K562 (cell line): ENCODE measurements at regions not wholly inside any gene's neighbourhood (a gene's known extent, or its start where the extent isn't known, plus 50 kb on each side); places are given as distances from the start of the nearest gene placed in this dataset.

Source experiments
- ATAC-seq: fragments of 200-7000 bp; cut with Tn5 transposase; 3 replicates; pipeline ENCODE4 v1.9.1; 2020; ENCODE audit warnings: moderate library complexity
- BruUV-seq: library from RNA; stranded (reverse); fragments of 400-500 nt; replicated peaks from 2 replicates; lab custom pipeline; 2021; lab: Mats Ljungman, UMichigan
- CTCF ChIA-PET: fragments of 300-600 bp; formaldehyde crosslinking; extraction: SDS; loops from one replicate; lab custom pipeline; 2021; ENCODE audit warnings: low intra/inter-chr PET ratio; lab: Yijun Ruan, JAX
- POLR2A ChIA-PET: fragments of 300-600, 350-650 bp; sonication (Branson Sonifier 250); formaldehyde crosslinking; extraction: SDS; loops from one replicate; lab custom pipeline; 2021; ENCODE audit warnings: antibody characterized with exemption, inconsistent platforms; lab: Yijun Ruan, JAX
- DNase-seq, 4 experiments: peaks; one replicate each; pipeline versions ENCODE4 v3.0.0 to v3.0.0-alpha.2; 2011 to 2018; ENCODE audit warnings: low spot score in 3 of 4, mixed read lengths in 3 of 4; ENCODE audit errors: extremely low read depth in 1 of 4
- FAIRE-seq: peaks from 2 replicates; lab custom pipeline; 2011; peaks lifted over from hg19 to GRCh38; lab: Jason Lieb, UNC
- H2AFZ ChIP-seq: 2 replicates; pipeline ENCODE4 v1.6.0; 2011; ENCODE audit warnings: low read depth, low read length, control low read depth, inconsistent platforms
- H3K27ac ChIP-seq: fragments of 200-600 bp; 3 replicates; pipeline ENCODE4 v1.8.0; 2011; ENCODE audit warnings: low read depth, mild to moderate bottlenecking, control low read depth, inconsistent platforms, low read length, moderate library complexity, mixed read lengths; ENCODE audit errors: extremely low read depth
- H3K27me3 ChIP-seq, 2 experiments: fragments of 300-600 bp in 1 of 2; 2 replicates in 1 of 2; 3 replicates in 1 of 2; pipeline versions ENCODE4 v1.6.0 to v1.8.0; 2011; ENCODE audit warnings: inconsistent platforms in 2 of 2, low read length in 2 of 2, mild to moderate bottlenecking in 1 of 2, mixed read lengths in 1 of 2, moderate library complexity in 1 of 2; ENCODE audit not compliant: control insufficient read depth in 2 of 2, insufficient read depth in 2 of 2
- H3K36me3 ChIP-seq: fragments of 300-600 bp; 3 replicates; pipeline ENCODE4 v1.8.0; 2011; ENCODE audit warnings: mild to moderate bottlenecking, low read length, inconsistent platforms; ENCODE audit not compliant: control insufficient read depth, insufficient read depth
- H3K4me1 ChIP-seq, 2 experiments: fragments of 200-600 bp in 1 of 2; replicated peaks in 1 of 2; 2 replicates in 1 of 2; 3 replicates in 1 of 2; pipeline versions ENCODE4 v1.5.1 to v1.8.0; 2011; ENCODE audit warnings: inconsistent platforms in 2 of 2, low read length in 2 of 2, mild to moderate bottlenecking in 1 of 2, mixed read lengths in 1 of 2, moderate library complexity in 1 of 2; ENCODE audit not compliant: control insufficient read depth in 2 of 2, insufficient read depth in 2 of 2
- H3K4me2 ChIP-seq: 2 replicates; pipeline ENCODE4 v1.6.1; 2011; ENCODE audit warnings: low read length, control low read depth, inconsistent platforms, mixed read lengths; ENCODE audit not compliant: insufficient read depth
- H3K4me3 ChIP-seq: fragments of 200-600 bp; sonication (generic), shearing (Covaris generic); 2 replicates; pipeline ENCODE4 v1.5.1; 2016; ENCODE audit warnings: control low read depth, inconsistent platforms
- H3K79me2 ChIP-seq: fragments of 200-600 bp; 3 replicates; pipeline ENCODE4 v1.8.0; 2011; ENCODE audit warnings: low read length, inconsistent platforms; ENCODE audit not compliant: control insufficient read depth, insufficient read depth
- H3K9ac ChIP-seq, 2 experiments: 2 replicates each; pipeline versions ENCODE4 v1.6.0 to v1.6.1; 2011; ENCODE audit warnings: low read depth in 2 of 2, low read length in 2 of 2, control low read depth in 1 of 2, inconsistent platforms in 1 of 2, mild to moderate bottlenecking in 1 of 2, mixed read lengths in 1 of 2; ENCODE audit not compliant: insufficient read depth in 1 of 2
- H3K9me1 ChIP-seq: one replicate; pipeline ENCODE4 v1.6.0; 2011; ENCODE audit warnings: inconsistent platforms, mild to moderate bottlenecking, low read length, moderate library complexity; ENCODE audit not compliant: control insufficient read depth, insufficient read depth
- H3K9me3 ChIP-seq: replicated peaks from 2 replicates; pipeline ENCODE4 v1.5.1; 2011; ENCODE audit warnings: low read depth, low read length, inconsistent platforms; ENCODE audit not compliant: control insufficient read depth, insufficient read depth
- H4K20me1 ChIP-seq: replicated peaks from 2 replicates; pipeline ENCODE4 v1.6.1; 2011; ENCODE audit warnings: low read length, inconsistent platforms, mixed read lengths; ENCODE audit not compliant: control insufficient read depth, insufficient read depth
- BRD4 ChIP-seq: fragments of 200-600 bp; sonication (generic); IDR thresholded peaks from 2 replicates; pipeline ENCODE4 v1.6.1; 2017; ENCODE audit warnings: inconsistent platforms
- CBFA2T3 ChIP-seq: fragments of 450-650 bp; IDR thresholded peaks from 2 replicates; pipeline ENCODE4 v1.6.1; 2017
- NFRKB ChIP-seq: fragments of 450-650 bp; IDR thresholded peaks from 2 replicates; pipeline ENCODE4 v1.6.1; 2016; ENCODE audit warnings: low read depth
- NR2C1 ChIP-seq, 2 experiments: fragments of 450-650 bp; IDR thresholded peaks; 2 replicates each; pipeline ENCODE4 v1.6.1; 2017; ENCODE audit warnings: mild to moderate bottlenecking in 2 of 2, antibody characterized with exemption in 1 of 2, inconsistent platforms in 1 of 2, missing compliant biosample characterization in 1 of 2, missing genetic modification characterization in 1 of 2
- POLR2AphosphoS2 ChIP-seq: IDR thresholded peaks from 2 replicates; pipeline ENCODE4 v1.6.1; 2012; ENCODE audit warnings: low read length, improper control_type of control experiment
- SRSF1 ChIP-seq: fragments of 200-400 bp; formaldehyde crosslinking; IDR thresholded peaks from 2 replicates; pipeline ENCODE4 v1.6.1; 2017; ENCODE audit warnings: mild to moderate bottlenecking, low read depth, low read length, moderate library complexity
- TAL1 ChIP-seq: fragments of 450-650 bp; IDR thresholded peaks from 2 replicates; pipeline ENCODE4 v1.6.1; 2016; ENCODE audit warnings: mild to moderate bottlenecking
- TCF3 ChIP-seq: sonication (generic); formaldehyde crosslinking; IDR thresholded peaks from 2 replicates; pipeline ENCODE4 v1.4.0; 2020; ENCODE audit warnings: mild to moderate bottlenecking, missing genetic modification reagents
- TEAD4 ChIP-seq, 2 experiments: sonication (generic) in 1 of 2; formaldehyde crosslinking in 1 of 2; IDR thresholded peaks; 2 replicates each; pipeline versions ENCODE4 v1.6.1 to v1.8.0; 2012 to 2022; ENCODE audit warnings: borderline replicate concordance in 1 of 2, inconsistent platforms in 1 of 2, low read length in 1 of 2, mild to moderate bottlenecking in 1 of 2, missing genetic modification reagents in 1 of 2
- TFAM ChIP-seq: fragments of 250-450 bp; sonication (Bioruptor Pico); conservative IDR thresholded peaks from 2 replicates; pipeline ENCODE4 v1.5.0; 2021; ENCODE audit warnings: mild to moderate bottlenecking, moderate library complexity
- WGBS: fragments of 100-300 bp; shearing (Covaris generic); methylation state at CpG from one replicate; pipeline ENCODE4 v1.1.6; 2016; ENCODE audit warnings: low coverage, mixed read lengths; ENCODE audit not compliant: insufficient coverage; ENCODE audit errors: missing lambda C conversion rate; 5-methylcytosine and 5-hydroxymethylcytosine counted together
- in situ Hi-C: fragments of 300-500 bp; cut with MboI; formaldehyde crosslinking; loops from 4 replicates; pipeline ENCODE4 v1.15.0; 2018; ENCODE audit warnings: inconsistent platforms, mixed read lengths
- intact Hi-C: fragments of 100-400 bp; cut with micrococcal nuclease; formaldehyde crosslinking; loops from 2 replicates; pipeline ENCODE4 v1.14.2; 2022
- TF ChIP-seq, protein P1 (sequence below): fragments of 200-800 bp; sonication (Bioruptor generic); IDR thresholded peaks from 2 replicates; pipeline ENCODE4 v1.6.1; 2017; ENCODE audit warnings: missing genetic modification characterization, missing compliant biosample characterization
- TF ChIP-seq, protein P2 (sequence below): fragments of 450-650 bp; IDR thresholded peaks from 2 replicates; pipeline ENCODE4 v1.7.0; 2016; ENCODE audit warnings: borderline replicate concordance
- TF ChIP-seq, protein P3 (sequence below): fragments of 150-350 bp; conservative IDR thresholded peaks from 2 replicates; pipeline ENCODE4 v1.6.1; 2014; ENCODE audit warnings: low read length

- Histone ChIP-seq H3K27ac (no peak overlapping the region), H2AFZ (no peak overlapping the region), H4K20me1 (no peaks in the 10 kb centered on the region), H3K4me3 (no peak overlapping the region), H3K9me3 (no peaks in the 10 kb centered on the region), H3K27me3 (no peaks in the 10 kb centered on the region), H3K4me1 (no peaks in the 10 kb centered on the region; a peak in 1 of 5 replicates), H3K79me2 (no peaks in the 10 kb centered on the region), H3K36me3 (no peaks in the 10 kb centered on the region), H3K4me2 (no peak overlapping the region), H3K9me1 (no peaks in the 10 kb centered on the region), H3K9ac (no peak overlapping the region)
- intact Hi-C loops = no loop called here
- DNase-seq (peak in 1 of 4 experiments; percentile 6), ATAC-seq (no peak), FAIRE-seq (no peak)
- WGBS = 0% methylated on average over 2 of the region's 3 CpGs
- no TSS peak for BruUV-seq
- CTCF ChIA-PET = no interaction called here
- TF ChIP-seq NFRKB (no peak), TFAM (CRISPR knock-in tag) (no peak), TEAD4 (IDR thresholded peaks at IDR 0.05; ENCODE audit: low read length) (peak; percentile 68; the same call in 1 of the 2 replicates), TEAD4 (CRISPR knock-in tag; IDR thresholded peaks at IDR 0.05; ENCODE audit: borderline replicate concordance) (no peak), POLR2AphosphoS2 (no peak), TAL1 (peak; percentile 48; the same call in 1 of the 2 replicates), SRSF1 (no peak), BRD4 (no peak), CBFA2T3 (0 out of 2 replicates have a peak, but pooled peaks have one; percentile 35), NR2C1 (IDR thresholded peaks at IDR 0.05) (no peak), NR2C1 (tag; IDR thresholded peaks at IDR 0.05) (no peak), TCF3 (0 out of 2 replicates have a peak, but pooled peaks have one; percentile 8)
- TF ChIP-seq, protein P1, sequence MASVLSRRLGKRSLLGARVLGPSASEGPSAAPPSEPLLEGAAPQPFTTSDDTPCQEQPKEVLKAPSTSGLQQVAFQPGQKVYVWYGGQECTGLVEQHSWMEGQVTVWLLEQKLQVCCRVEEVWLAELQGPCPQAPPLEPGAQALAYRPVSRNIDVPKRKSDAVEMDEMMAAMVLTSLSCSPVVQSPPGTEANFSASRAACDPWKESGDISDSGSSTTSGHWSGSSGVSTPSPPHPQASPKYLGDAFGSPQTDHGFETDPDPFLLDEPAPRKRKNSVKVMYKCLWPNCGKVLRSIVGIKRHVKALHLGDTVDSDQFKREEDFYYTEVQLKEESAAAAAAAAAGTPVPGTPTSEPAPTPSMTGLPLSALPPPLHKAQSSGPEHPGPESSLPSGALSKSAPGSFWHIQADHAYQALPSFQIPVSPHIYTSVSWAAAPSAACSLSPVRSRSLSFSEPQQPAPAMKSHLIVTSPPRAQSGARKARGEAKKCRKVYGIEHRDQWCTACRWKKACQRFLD = no peak
- TF ChIP-seq, protein P2, sequence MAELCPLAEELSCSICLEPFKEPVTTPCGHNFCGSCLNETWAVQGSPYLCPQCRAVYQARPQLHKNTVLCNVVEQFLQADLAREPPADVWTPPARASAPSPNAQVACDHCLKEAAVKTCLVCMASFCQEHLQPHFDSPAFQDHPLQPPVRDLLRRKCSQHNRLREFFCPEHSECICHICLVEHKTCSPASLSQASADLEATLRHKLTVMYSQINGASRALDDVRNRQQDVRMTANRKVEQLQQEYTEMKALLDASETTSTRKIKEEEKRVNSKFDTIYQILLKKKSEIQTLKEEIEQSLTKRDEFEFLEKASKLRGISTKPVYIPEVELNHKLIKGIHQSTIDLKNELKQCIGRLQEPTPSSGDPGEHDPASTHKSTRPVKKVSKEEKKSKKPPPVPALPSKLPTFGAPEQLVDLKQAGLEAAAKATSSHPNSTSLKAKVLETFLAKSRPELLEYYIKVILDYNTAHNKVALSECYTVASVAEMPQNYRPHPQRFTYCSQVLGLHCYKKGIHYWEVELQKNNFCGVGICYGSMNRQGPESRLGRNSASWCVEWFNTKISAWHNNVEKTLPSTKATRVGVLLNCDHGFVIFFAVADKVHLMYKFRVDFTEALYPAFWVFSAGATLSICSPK = no peak
- TF ChIP-seq, protein P3, sequence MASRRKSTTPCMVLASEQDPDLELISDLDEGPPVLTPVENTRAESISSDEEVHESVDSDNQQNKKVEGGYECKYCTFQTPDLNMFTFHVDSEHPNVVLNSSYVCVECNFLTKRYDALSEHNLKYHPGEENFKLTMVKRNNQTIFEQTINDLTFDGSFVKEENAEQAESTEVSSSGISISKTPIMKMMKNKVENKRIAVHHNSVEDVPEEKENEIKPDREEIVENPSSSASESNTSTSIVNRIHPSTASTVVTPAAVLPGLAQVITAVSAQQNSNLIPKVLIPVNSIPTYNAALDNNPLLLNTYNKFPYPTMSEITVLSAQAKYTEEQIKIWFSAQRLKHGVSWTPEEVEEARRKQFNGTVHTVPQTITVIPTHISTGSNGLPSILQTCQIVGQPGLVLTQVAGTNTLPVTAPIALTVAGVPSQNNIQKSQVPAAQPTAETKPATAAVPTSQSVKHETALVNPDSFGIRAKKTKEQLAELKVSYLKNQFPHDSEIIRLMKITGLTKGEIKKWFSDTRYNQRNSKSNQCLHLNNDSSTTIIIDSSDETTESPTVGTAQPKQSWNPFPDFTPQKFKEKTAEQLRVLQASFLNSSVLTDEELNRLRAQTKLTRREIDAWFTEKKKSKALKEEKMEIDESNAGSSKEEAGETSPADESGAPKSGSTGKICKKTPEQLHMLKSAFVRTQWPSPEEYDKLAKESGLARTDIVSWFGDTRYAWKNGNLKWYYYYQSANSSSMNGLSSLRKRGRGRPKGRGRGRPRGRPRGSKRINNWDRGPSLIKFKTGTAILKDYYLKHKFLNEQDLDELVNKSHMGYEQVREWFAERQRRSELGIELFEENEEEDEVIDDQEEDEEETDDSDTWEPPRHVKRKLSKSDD = no peak
- POLR2A ChIA-PET = no interaction called here
- in situ Hi-C loops = no loop called here
These were observed 135.2 kb downstream of the SUCLA2 start for GRCh38 chr13:47865883-47866282.
